ENCODE measurements at regions not wholly inside any gene's neighbourhood (a gene's known extent, or its start where the extent isn't known, plus 50 kb on each side); places are given as distances from the start of the nearest gene placed in this dataset.

GRCh38 chr2:8118940-8119781 is 562.7 kb upstream of the ID2 start:
- POLR2A ChIA-PET = no interaction called here
- no peaks in the 10 kb centered on the region for H3K36me3 ChIP-seq (ENCODE audit: control insufficient read depth, insufficient read depth, low read length)
- peaks cover 2 to 29% of the 10 kb centered on the region in 2 experiments; a peak in 4 of 5 replicates for H3K27me3 ChIP-seq (ENCODE audit: control insufficient read depth in 2 of 2, insufficient read depth in 2 of 2, low read length in 2 of 2)
- no peak for ATAC-seq
- 2% methylated on average over 14 of the region's 14 CpGs for WGBS (ENCODE audit: insufficient coverage, low coverage, missing lambda C conversion rate)
- no peak overlapping the region for H3K27ac ChIP-seq (ENCODE audit: extremely low read depth, low read depth, low read length)
- TF ChIP-seq FIP1L1 (IDR thresholded peaks at IDR 0.05; ENCODE audit: low read depth, low read length, poor library complexity, severe bottlenecking) (no peak), E2F3 (CRISPR knock-in tag; IDR thresholded peaks at IDR 0.05) (no peak)
- H4K20me1 ChIP-seq (replicated peaks; ENCODE audit: control insufficient read depth, insufficient read depth, low read length) = no peaks in the 10 kb centered on the region
- peaks cover 3% of the 10 kb centered on the region for H3K9me1 ChIP-seq (ENCODE audit: control insufficient read depth, insufficient read depth, low read length)
- CTCF ChIA-PET (ENCODE audit: low intra/inter-chr PET ratio) = no interaction called here
- DNase-seq (ENCODE audit: extremely low read depth in 1 of 4, low spot score in 3 of 4) = no peak
- no peak overlapping the region for H3K4me2 ChIP-seq (ENCODE audit: insufficient read depth, low read length)
- H3K9me3 ChIP-seq (replicated peaks; ENCODE audit: control insufficient read depth, insufficient read depth, low read depth, low read length) = no peaks in the 10 kb centered on the region
- H3K9ac ChIP-seq (ENCODE audit: insufficient read depth in 1 of 2, low read depth in 2 of 2, low read length in 2 of 2) = no peak overlapping the region
- no peak overlapping the region for H2AFZ ChIP-seq (ENCODE audit: low read depth, low read length)
- intact Hi-C loops (cut with micrococcal nuclease) (no loop called here), in situ Hi-C loops (cut with MboI) (no loop called here)
- FAIRE-seq = no peak
- no TSS peak for BruUV-seq (replicated peaks)
- H3K4me3 ChIP-seq = no peak overlapping the region
- no peaks in the 10 kb centered on the region for H3K79me2 ChIP-seq (ENCODE audit: control insufficient read depth, insufficient read depth, low read length)
- no peaks in the 10 kb centered on the region for H3K4me1 ChIP-seq (replicated peaks in 1 of 2; ENCODE audit: control insufficient read depth in 2 of 2, insufficient read depth in 2 of 2, low read length in 2 of 2)

GRCh38 chr2:8119782-8120505 is 561.9 kb upstream of the ID2 start:
- no peaks in the 10 kb centered on the region for H3K9me3 ChIP-seq (replicated peaks; ENCODE audit: control insufficient read depth, insufficient read depth, low read depth, low read length)
- CTCF ChIA-PET (ENCODE audit: low intra/inter-chr PET ratio) = no interaction called here
- peaks cover 3% of the 10 kb centered on the region for H3K9me1 ChIP-seq (ENCODE audit: control insufficient read depth, insufficient read depth, low read length)
- no peaks in the 10 kb centered on the region for H3K79me2 ChIP-seq (ENCODE audit: control insufficient read depth, insufficient read depth, low read length)
- H2AFZ ChIP-seq (ENCODE audit: low read depth, low read length) = no peak overlapping the region
- peaks cover 2 to 29% of the 10 kb centered on the region in 2 experiments; a peak in 4 of 5 replicates for H3K27me3 ChIP-seq (ENCODE audit: control insufficient read depth in 2 of 2, insufficient read depth in 2 of 2, low read length in 2 of 2)
- no peak overlapping the region for H3K9ac ChIP-seq (ENCODE audit: insufficient read depth in 1 of 2, low read depth in 2 of 2, low read length in 2 of 2)
- POLR2A ChIA-PET = no interaction called here
- no peak overlapping the region for H3K4me3 ChIP-seq
- ATAC-seq (no peak), DNase-seq (ENCODE audit: extremely low read depth in 1 of 4, low spot score in 3 of 4) (no peak), FAIRE-seq (no peak)
- intact Hi-C loops (cut with micrococcal nuclease) (no loop called here), in situ Hi-C loops (cut with MboI) (no loop called here)
- no peak overlapping the region for H3K27ac ChIP-seq (ENCODE audit: extremely low read depth, low read depth, low read length)
- no peaks in the 10 kb centered on the region for H4K20me1 ChIP-seq (replicated peaks; ENCODE audit: control insufficient read depth, insufficient read depth, low read length)
- WGBS (ENCODE audit: insufficient coverage, low coverage, missing lambda C conversion rate) = under 1% methylated on average over 9 of the region's 9 CpGs
- no TSS peak for BruUV-seq (replicated peaks)
- no peak overlapping the region for H3K4me2 ChIP-seq (ENCODE audit: insufficient read depth, low read length)
- H3K36me3 ChIP-seq (ENCODE audit: control insufficient read depth, insufficient read depth, low read length) = no peaks in the 10 kb centered on the region
- H3K4me1 ChIP-seq (replicated peaks in 1 of 2; ENCODE audit: control insufficient read depth in 2 of 2, insufficient read depth in 2 of 2, low read length in 2 of 2) = no peaks in the 10 kb centered on the region
- TF ChIP-seq POLR2AphosphoS2 (IDR thresholded peaks at IDR 0.05; ENCODE audit: low read length) (no peak), PTTG1 (tag; IDR thresholded peaks at IDR 0.05; ENCODE audit: low read depth) (no peak), STAT5B (CRISPR knock-in tag; IDR thresholded peaks at IDR 0.05) (no peak), SMAD3 (CRISPR knock-in tag; conservative IDR thresholded peaks at IDR 0.05) (no peak), ERF (CRISPR knock-in tag; IDR thresholded peaks at IDR 0.05) (no peak), ZFP30 (CRISPR knock-in tag; IDR thresholded peaks at IDR 0.05; ENCODE audit: borderline replicate concordance) (no peak), KDM2B (CRISPR knock-in tag; IDR thresholded peaks at IDR 0.05) (no peak), DIDO1 (tag; IDR thresholded peaks at IDR 0.05; ENCODE audit: low read depth) (no peak), BRCA1 (IDR thresholded peaks at IDR 0.05) (no peak), BRCA1 (CRISPR knock-in tag; IDR thresholded peaks at IDR 0.05) (no peak), ELF4 (CRISPR knock-in tag; IDR thresholded peaks at IDR 0.05) (no peak)
- TF ChIP-seq, protein P1, sequence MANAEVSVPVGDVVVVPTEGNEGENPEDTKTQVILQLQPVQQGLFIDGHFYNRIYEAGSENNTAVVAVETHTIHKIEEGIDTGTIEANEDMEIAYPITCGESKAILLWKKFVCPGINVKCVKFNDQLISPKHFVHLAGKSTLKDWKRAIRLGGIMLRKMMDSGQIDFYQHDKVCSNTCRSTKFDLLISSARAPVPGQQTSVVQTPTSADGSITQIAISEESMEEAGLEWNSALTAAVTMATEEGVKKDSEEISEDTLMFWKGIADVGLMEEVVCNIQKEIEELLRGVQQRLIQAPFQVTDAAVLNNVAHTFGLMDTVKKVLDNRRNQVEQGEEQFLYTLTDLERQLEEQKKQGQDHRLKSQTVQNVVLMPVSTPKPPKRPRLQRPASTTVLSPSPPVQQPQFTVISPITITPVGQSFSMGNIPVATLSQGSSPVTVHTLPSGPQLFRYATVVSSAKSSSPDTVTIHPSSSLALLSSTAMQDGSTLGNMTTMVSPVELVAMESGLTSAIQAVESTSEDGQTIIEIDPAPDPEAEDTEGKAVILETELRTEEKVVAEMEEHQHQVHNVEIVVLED (CRISPR knock-in tag; IDR thresholded peaks at IDR 0.05) = no peak

Data from K562 (cell line).